GM06990 (cell line): ENCODE measurements at regions not wholly inside any gene's neighbourhood (a gene's known extent, or its start where the extent isn't known, plus 50 kb on each side); places are given as distances from the start of the nearest gene placed in this dataset.

Experiments
- DNase-seq: peaks from one replicate; pipeline ENCODE4 v3.0.0-alpha.2; 2011; ENCODE audit not compliant: insufficient read length; ENCODE audit errors: extremely low read depth
- H3K27me3 ChIP-seq: replicated peaks from 2 replicates; pipeline ENCODE4 v1.6.0; 2011; ENCODE audit warnings: low read length; ENCODE audit not compliant: control insufficient read depth, insufficient read depth
- H3K36me3 ChIP-seq: 2 replicates; pipeline ENCODE4 v1.5.1; 2011; ENCODE audit warnings: low read length; ENCODE audit not compliant: control insufficient read depth, insufficient read depth
- H3K4me3 ChIP-seq: replicated peaks from 2 replicates; pipeline ENCODE4 v1.5.1; 2011; ENCODE audit warnings: low read depth, mild to moderate bottlenecking, control low read depth, low read length
- CTCF ChIP-seq: IDR thresholded peaks from 2 replicates; pipeline ENCODE4 v1.5.1; 2011; ENCODE audit warnings: low read length, control low read depth, mild to moderate bottlenecking, inconsistent platforms; ENCODE audit not compliant: insufficient read depth, poor library complexity, severe bottlenecking

DNA sequence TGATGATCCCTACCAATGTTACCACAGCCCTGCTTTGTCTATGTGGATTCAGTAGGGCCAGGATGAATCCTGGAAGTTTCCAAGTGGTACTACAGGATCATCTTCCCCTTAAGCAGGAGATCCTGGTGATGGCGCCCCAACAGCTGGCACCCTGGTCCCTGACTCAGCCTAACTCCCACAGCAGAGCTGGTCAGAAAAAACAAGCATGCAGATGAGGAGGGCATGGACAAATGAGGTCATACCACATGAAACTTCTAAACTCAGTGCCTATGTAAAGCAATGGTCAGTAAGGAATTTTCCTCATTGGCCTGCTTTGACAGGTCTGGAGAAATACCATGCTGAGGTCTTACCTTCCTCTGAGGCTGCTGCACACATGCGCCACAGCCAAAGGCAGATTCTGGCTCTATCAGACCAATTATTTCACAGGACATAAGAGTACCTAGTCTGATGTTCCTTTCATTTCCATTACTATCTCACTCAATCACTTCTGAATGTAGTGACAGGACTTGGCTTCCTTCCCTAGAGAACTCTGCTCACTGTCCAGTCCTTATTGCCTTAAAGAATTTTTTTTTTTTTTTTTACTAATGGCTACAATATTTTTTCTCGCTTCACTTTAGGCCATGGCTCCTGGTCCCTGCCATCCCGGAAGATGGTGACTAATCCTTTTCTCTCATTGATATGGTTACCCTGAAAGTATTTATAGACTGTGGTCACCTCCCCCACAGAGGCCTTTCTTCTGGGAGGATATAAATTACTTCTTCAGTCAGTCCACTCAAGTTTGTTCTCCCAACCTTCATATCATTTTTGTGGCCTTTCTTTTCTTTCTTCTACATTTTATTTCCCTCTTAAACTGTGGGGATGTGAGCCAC is 525.2 kb upstream of the PSMD7 start:
- DNase-seq: no peak
- Histone ChIP-seq H3K36me3 (no peaks in the 10 kb centered on the region), H3K4me3 (no peak overlapping the region), H3K27me3 (no peaks in the 10 kb centered on the region)
- no peak for TF ChIP-seq CTCF

DNA sequence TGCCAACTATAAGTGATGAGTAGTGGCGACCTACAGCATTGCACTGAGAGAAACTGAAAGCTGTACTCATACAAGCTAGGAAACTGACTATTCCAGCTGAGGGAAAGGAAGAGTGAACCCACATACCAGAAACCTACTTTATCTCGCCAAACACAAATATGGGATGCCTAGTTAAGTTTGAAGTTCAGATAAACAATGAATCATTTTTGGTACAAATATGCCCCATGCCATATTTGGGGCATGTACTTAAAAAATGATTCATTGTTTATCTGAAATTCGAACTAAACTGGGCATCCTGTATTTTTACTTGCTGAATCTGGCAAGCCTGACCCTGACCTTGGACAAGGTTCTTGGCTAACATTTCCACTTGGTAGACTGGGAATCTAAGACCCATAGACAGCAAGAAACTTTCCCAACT is 527.8 kb upstream of the PSMD7 start:
- Histone ChIP-seq H3K27me3 (no peaks in the 10 kb centered on the region), H3K36me3 (no peaks in the 10 kb centered on the region), H3K4me3 (no peak overlapping the region)
- no peak for TF ChIP-seq CTCF
- DNase-seq: no peak

DNA sequence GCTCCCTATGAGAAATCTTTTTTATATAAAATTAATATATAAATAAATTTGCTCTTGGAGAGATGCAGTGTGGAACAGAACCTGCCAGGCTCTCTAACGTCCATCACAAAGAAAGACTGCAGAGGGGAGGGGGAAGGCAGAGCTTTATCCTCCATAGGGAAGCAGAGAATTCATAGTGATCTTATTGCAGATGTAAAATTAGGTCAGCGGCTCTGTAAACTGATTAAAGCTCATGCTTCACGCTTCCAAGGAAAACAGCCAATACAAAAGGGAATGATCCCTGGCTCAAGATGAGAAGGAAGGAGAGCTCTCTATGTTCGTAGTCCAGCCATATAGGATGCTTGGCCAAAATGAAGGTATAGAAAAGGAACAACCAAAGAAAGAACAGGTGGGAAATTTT is 532.3 kb upstream of the PSMD7 start:
- no peaks in the 10 kb centered on the region for H3K27me3 ChIP-seq

GRCh38 chr16:73756289-73757178 is 540.1 kb upstream of the PSMD7 start:
- DNase-seq: no peak
- Histone ChIP-seq H3K36me3 (no peaks in the 10 kb centered on the region), H3K27me3 (no peaks in the 10 kb centered on the region), H3K4me3 (no peak overlapping the region)
- no peak for TF ChIP-seq CTCF

More for the DNA sequence above, 532.3 kb upstream of the PSMD7 start:
- no peaks in the 10 kb centered on the region for H3K36me3 ChIP-seq
- TF ChIP-seq CTCF: no peak
- DNase-seq: no peak
- no peak overlapping the region for H3K4me3 ChIP-seq

DNA sequence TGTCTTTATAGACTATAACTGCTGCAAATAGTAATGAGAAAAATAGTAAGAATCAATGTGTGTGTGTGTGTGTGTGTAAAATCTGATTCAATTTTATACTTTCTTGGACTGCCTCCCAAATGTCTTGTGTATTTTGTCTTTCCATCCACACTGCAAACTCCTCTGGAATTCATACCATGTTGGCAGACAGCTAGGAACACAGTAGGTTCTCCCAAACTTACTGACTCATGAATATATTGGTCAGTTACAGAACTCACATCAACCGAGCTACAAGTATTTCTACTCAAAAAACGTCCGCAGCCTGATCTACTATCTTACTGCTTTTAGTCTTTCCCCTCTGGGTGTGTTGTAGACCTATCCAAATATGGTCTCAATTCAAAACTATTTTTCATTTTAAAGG is 542.7 kb upstream of the PSMD7 start:
- no peak for DNase-seq
- H3K27me3 ChIP-seq: no peaks in the 10 kb centered on the region
- TF ChIP-seq CTCF: no peak
- no peak overlapping the region for H3K4me3 ChIP-seq
- no peaks in the 10 kb centered on the region for H3K36me3 ChIP-seq
